ENCODE measurements at regions not wholly inside any gene's neighbourhood (a gene's known extent, or its start where the extent isn't known, plus 50 kb on each side); places are given as distances from the start of the nearest gene placed in this dataset.

GRCh38 chr12:107549651-107550480 lies 135.7 kb upstream of the PWP1 start:
- no peak for DNase-seq (ENCODE audit: low spot score)

GRCh38 chr12:107551434-107551833 lies 134.2 kb upstream of the PWP1 start:
- no peak for DNase-seq (ENCODE audit: low spot score)

GRCh38 chr12:107552263-107552662 lies 133.3 kb upstream of the PWP1 start:
- no peak for DNase-seq (ENCODE audit: low spot score)

- no peak for DNase-seq (ENCODE audit: low spot score)
Measured at GRCh38 chr12:107553211-107553765, 132.3 kb upstream of the PWP1 start.

GRCh38 chr12:107554941-107555340 lies 130.7 kb upstream of the PWP1 start:
- DNase-seq (ENCODE audit: low spot score) = no peak

DNA sequence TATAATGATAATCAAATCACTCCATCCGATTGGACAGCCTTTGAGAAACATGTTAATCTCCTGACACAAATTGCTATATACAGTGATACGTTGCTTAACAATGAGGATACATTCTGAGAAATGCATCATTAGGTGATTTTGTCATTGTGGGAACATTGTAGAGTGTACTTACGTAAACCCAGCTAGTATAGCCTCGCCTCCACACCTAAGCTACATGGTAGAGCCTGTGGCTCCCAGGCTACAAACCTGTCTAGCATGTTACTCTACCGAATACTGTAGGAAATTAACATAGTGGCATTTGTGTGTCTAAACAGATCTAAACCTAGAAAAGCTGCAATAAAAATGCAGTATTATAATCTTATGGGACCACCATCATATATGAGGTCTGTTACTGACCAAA lies 128.6 kb upstream of the PWP1 start:
- no peak for DNase-seq (ENCODE audit: low spot score)

DNA sequence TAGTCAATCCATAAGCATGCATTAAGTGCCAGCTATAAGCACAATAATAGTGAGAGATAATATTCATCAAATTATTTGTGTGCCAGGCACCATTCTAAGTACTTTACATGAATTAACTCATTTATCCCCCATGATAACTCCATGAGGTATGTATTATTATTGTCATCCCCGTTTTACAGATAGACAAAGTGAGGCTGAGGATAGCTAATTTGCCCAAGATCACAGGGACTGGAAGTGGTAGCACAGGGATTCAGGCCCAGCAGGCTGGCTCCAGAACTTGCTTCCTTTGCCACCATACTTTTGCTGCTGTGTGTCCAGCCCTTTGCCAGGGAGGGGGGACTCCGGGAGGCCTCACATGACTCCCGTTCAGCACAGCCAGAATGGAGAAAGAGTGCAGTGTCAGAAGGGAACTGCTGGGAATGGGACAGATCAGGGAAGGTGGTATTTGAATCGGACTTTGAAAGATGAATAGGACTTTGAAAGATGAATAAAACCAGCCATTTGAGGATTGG lies 128.0 kb upstream of the PWP1 start:
- DNase-seq (ENCODE audit: low spot score) = no peak

DNA sequence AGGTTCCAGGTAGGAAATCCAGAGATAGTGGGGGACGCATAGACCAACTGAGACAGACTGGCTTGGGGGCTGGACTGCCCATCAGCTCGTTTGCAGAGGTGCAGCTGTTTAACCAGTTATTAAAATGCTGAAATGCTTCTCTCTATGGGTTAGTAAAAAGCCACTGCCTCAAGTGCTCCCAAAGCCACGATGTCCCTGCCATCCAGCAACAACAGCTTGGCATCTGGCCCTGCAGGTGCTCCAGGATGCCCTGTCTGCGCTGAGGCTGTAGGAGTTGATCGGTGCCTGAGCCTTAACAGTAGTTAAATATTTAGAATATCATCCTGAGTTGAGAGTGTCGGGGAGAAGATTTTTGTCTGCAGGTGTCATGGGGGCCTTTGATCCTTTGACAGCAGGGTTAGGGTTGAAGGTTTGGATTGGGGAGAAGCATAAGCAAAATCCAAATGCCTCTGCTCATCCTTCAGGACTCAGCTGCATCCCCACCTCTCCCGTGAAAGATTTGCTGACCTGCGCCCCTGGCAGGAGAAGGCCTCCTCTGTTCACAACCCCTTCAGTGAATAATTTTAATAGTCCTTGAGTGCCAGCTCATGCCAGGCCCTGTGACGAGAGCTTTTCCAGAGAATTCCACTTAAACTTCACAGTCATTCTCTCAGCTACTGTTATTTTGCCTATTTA lies 127.3 kb upstream of the PWP1 start:
- DNase-seq (ENCODE audit: low spot score) = no peak

DNA sequence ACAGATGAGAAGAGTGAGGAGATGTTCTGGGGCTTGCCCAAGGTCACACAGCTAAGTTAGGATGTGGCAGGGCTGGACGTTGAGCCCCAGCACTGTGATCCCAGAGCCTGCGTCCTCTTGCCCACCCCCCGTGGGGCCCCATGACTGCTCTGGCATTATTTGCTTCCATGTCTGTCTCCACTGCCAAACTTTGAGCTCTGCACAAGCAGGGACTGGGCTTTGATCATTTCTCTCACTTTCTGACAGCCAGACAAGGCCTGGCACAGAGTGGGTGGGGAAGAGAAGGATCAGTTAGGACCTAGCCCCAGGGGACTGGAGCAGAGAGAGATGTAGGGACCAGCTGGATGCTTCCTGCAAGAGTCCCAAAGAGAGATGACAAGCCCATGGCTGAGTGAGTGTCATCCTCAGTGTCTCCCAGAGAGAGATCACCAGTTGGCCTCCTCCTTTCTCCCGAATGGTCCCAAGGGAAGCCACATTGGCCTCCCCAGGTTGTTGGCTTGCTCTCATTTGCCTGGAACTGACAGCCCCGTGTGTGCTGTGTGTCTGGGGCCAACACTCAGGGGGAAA lies 126.7 kb upstream of the PWP1 start:
- DNase-seq (ENCODE audit: low spot score) = peak; percentile 21

GRCh38 chr12:107560165-107560898 lies 125.3 kb upstream of the PWP1 start:
- no peak for DNase-seq (ENCODE audit: low spot score)

DNA sequence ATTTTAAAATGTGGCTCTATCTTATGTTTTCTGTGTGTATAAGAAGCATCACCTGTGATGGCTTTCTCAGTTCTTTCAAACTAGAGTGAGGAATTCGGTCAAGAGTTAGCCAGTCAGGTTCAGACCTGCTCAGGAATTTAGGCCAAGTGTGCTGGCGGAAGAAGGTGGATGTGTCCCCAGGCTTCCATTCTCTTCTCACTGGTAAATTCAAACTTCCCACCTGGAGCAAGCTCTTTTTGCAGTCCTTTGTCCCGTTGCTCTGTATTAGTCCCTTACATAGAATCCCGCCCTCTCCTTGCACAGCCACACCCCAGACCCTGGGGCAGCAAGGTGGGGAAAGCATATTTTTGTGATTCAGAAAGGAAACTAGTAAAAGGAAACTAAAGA lies 124.7 kb upstream of the PWP1 start:
- peak; percentile 49 for DNase-seq (ENCODE audit: low spot score)

DNA sequence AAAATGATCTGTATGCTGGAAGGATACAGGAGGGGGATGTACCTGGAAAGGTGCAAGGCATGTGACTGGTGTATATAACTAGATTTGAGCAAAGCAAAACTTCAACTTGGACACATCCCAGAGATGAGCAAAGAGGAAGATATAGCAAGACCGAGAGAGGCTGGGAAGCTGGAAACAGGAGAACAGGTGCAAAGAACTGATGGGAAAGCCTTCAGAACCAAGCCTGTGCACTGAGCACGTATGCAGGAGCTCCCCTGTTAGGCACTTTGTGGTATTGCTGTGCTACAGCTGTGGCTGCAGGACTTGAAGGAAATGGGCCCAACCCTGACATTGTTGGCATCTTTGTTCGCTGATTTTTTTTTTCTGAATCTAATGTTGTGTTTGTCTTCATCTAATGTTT lies 120.7 kb upstream of the PWP1 start:
- DNase-seq (ENCODE audit: low spot score) = no peak

DNA sequence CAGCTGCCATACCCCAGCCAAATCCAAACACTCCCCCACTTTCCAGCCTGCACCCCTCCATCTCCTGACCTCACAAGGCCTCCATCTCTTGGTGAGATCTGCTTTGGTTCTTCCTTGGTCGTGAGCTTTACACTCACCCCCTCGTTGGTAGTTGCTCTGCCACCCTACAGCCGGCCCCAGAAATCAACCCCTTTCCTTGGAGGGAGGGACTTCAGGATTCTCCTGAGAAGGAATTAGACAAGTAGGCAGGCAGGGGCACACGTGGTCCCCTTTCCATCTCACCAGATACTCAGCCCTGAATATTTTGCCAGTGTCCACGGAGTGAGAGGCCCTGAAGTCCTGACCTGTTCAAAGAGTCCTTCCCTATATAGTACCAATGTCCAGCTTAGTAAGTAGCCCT lies 120.0 kb upstream of the PWP1 start:
- DNase-seq (ENCODE audit: low spot score) = no peak

DNA sequence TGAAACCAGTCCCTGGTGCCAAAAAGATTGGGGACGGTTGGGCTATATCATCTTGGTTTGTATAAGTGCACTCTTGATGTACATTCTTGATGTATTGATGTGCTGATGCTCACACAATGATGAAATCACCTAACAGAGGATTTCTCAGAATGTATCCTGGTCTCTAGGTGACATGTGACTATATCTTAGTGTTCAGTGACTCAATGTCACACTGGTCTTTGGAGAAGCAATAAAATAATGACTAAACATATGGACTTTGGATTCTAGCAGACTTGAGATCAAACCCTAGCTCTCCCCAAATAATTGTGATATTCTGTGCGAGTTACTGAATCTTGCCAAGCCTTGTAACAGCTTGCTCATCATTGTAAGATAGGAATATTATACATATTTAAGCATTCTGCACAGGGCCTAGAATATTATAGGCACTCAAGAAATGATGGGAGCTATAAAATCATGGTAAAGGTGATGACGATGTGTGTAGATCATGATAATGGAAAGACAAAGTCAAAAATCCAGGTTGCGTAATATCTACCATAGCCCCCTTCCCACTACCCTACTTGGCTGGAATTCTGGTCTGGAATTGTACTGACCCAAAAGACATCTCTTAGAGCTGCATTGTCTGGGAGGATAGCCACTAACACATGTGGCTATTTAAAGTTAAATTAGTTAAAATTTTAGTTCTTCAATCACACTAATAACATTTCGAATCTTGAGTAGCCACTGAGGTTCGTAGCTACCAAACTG lies 117.6 kb upstream of the PWP1 start:
- no peak for DNase-seq (ENCODE audit: low spot score)

DNA sequence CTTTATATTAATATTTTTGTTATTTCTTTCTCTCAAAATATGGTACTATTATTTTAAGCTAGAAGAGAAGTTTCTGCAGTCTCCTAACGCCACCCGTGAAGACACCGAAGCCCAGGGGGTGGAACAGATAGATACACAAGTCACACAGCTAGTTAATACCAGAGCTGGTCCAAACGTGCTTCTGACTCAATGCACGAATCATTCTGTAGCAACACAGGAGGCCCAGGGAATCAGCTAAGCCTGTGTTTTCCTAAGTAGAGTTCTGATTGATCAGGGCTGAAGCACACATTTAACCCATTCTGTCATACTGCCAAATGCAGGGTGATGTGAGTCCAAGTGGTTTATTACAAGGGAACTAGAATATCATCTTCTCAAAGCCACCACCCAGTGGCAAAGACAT lies 116.9 kb upstream of the PWP1 start:
- no peak for DNase-seq (ENCODE audit: low spot score)

GRCh38 chr12:107570721-107571120 lies 114.9 kb upstream of the PWP1 start:
- DNase-seq (ENCODE audit: low spot score) = no peak

DNA sequence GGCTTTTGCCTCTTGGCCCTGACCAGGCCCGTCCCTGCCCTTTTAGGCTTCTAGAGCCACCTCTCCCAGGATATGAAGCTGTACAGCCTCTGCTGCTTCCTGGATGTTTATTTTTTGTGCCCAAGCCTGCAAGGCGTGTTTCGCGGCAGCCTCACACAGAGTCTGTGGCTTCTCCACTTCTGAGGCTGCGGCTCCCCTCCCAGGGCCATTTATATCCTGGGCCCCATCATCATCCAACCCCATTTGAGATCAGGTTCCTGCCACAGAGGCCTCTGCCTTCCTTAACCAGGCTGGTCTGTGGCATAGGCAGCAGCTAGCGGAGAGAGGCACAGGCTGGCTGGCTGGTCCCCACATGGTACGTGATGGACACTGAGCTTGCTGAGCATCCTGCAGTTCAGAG lies 114.1 kb upstream of the PWP1 start:
- no peak for DNase-seq (ENCODE audit: low spot score)

DNA sequence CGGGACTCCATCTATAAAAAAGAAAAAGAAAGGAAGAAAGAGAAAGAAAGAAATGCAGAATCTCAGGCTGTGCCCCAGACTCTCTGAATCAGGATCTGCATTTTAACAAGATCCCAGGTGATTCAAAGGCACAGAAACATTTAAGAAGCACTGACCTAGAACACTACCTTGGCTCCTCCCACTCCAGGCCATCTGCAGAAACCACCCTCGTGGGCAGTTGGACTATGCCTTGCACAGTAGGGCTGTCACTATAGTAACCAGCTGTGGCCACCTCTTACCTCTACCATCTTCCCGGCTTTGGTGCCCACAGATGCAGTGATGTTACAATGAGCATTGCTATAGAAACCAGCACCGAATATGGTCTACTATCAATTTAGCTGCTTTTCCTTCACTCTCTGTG lies 110.9 kb upstream of the PWP1 start:
- no peak for DNase-seq (ENCODE audit: low spot score)

GRCh38 chr12:107580750-107581618 lies 104.6 kb upstream of the PWP1 start:
- no peak for DNase-seq (ENCODE audit: low spot score)

- no peak for DNase-seq (ENCODE audit: low spot score)
Measured at GRCh38 chr12:107581619-107582015, 104.0 kb upstream of the PWP1 start.

Data from umbilical cord (tissue), 1 donor.